Naive thymus-derived CD8-positive, alpha-beta T cell (primary cell): ENCODE measurements at regions not wholly inside any gene's neighbourhood (a gene's known extent, or its start where the extent isn't known, plus 50 kb on each side); places are given as distances from the start of the nearest gene placed in this dataset.

Experiments used
- ATAC-seq, 2 donors: fragments of 150-1000 bp; cut with Tn5 transposase in 1 of 2; sonication (Bioruptor Pico), chemical (Tn5 transposase) in 1 of 2; 1 replicate in 1 of 2; 2 replicates in 1 of 2; pipeline ENCODE4 v1.10.0; 2021; ENCODE audit warnings: mild to moderate bottlenecking in 2 of 2, moderate library complexity in 2 of 2
- POLR2A ChIA-PET: fragments of 350-600 bp; sonication (Branson Sonifier 250); formaldehyde crosslinking; loops from one replicate; lab custom pipeline; 2021; ENCODE audit warnings: antibody characterized with exemption; lab: Charles Lee
- DNase-seq, 10 donors: peaks; one replicate each; pipeline versions ENCODE4 v3.0.0 to v3.0.0-alpha.2; 2020 to 2022
- H3K27ac Mint-ChIP-seq, 10 donors: one replicate each; pipeline ENCODE4 v1.8.0; 2020 to 2022; ENCODE audit warnings: mild to moderate bottlenecking in 10 of 10, mixed read lengths in 10 of 10, moderate library complexity in 4 of 10, inconsistent platforms in 1 of 10
- H3K27me3 Mint-ChIP-seq, 5 donors: one replicate each; pipeline ENCODE4 v1.8.0; 2021 to 2022; ENCODE audit warnings: mixed read lengths in 5 of 5
- H3K36me3 Mint-ChIP-seq, 3 donors: one replicate each; pipeline ENCODE4 v1.8.0; 2020 to 2022; ENCODE audit warnings: mixed read lengths in 3 of 3, mild to moderate bottlenecking in 2 of 3, inconsistent platforms in 1 of 3
- H3K4me1 Mint-ChIP-seq, 4 donors: one replicate each; pipeline ENCODE4 v1.8.0; 2021 to 2022; ENCODE audit warnings: mixed read lengths in 4 of 4
- H3K4me3 Mint-ChIP-seq, 10 donors: one replicate each; pipeline ENCODE4 v1.8.0; 2020 to 2022; ENCODE audit warnings: mild to moderate bottlenecking in 10 of 10, mixed read lengths in 10 of 10, moderate library complexity in 6 of 10, inconsistent platforms in 1 of 10
- H3K9me3 Mint-ChIP-seq, 9 donors: one replicate each; pipeline ENCODE4 v1.8.0; 2020 to 2022; ENCODE audit warnings: mixed read lengths in 9 of 9, mild to moderate bottlenecking in 3 of 9, inconsistent platforms in 1 of 9, moderate library complexity in 1 of 9

- Mint-ChIP-seq H3K4me3 (no peak overlapping the region), H3K36me3 (no peaks in the 10 kb centered on the region), H3K9me3 (peaks cover 0 to 9% (median 0%) of the 10 kb centered on the region in 9 donors), H3K4me1 (no peaks in the 10 kb centered on the region), H3K27ac (no peak overlapping the region), H3K27me3 (peaks cover 0 to 2% (median 0%) of the 10 kb centered on the region in 5 donors)
- POLR2A ChIA-PET = no interaction called here
- DNase-seq (no peak), ATAC-seq (no peak)
Measured at GRCh38 chr18:68342039-68342659, 372.8 kb downstream of the TMX3 start.

GRCh38 chr18:68340606-68341005 is 374.3 kb downstream of the TMX3 start:
- Mint-ChIP-seq H3K4me1 (no peaks in the 10 kb centered on the region), H3K4me3 (no peak overlapping the region), H3K36me3 (no peaks in the 10 kb centered on the region), H3K27ac (no peak overlapping the region), H3K9me3 (peaks cover 0 to 9% (median 0%) of the 10 kb centered on the region in 9 donors), H3K27me3 (peaks cover 0 to 2% (median 0%) of the 10 kb centered on the region in 5 donors)
- POLR2A ChIA-PET = no interaction called here
- ATAC-seq (no peak), DNase-seq (no peak)

GRCh38 chr18:68330658-68331057 is 384.2 kb downstream of the TMX3 start:
- Mint-ChIP-seq H3K36me3 (no peaks in the 10 kb centered on the region), H3K27ac (no peak overlapping the region), H3K27me3 (peaks cover 0 to 3% (median 0%) of the 10 kb centered on the region in 5 donors), H3K4me3 (no peak overlapping the region), H3K9me3 (no peaks in the 10 kb centered on the region), H3K4me1 (no peaks in the 10 kb centered on the region)
- ATAC-seq = no peak
- POLR2A ChIA-PET = no interaction called here
- DNase-seq = no peak

GRCh38 chr18:68323921-68324320 is 391.0 kb downstream of the TMX3 start:
- ATAC-seq (no peak), DNase-seq (no peak)
- H3K27ac Mint-ChIP-seq = no peak overlapping the region
- POLR2A ChIA-PET = no interaction called here
- H3K4me1 Mint-ChIP-seq = no peaks in the 10 kb centered on the region
- no peaks in the 10 kb centered on the region for H3K9me3 Mint-ChIP-seq
- H3K27me3 Mint-ChIP-seq = peaks cover 0 to 9% (median 0%) of the 10 kb centered on the region in 5 donors
- H3K4me3 Mint-ChIP-seq = no peak overlapping the region
- no peaks in the 10 kb centered on the region for H3K36me3 Mint-ChIP-seq

GRCh38 chr18:68316636-68317035 is 398.3 kb downstream of the TMX3 start:
- Mint-ChIP-seq H3K4me1 (no peaks in the 10 kb centered on the region), H3K4me3 (no peak overlapping the region), H3K9me3 (peaks cover 0 to 7% (median 0%) of the 10 kb centered on the region in 9 donors), H3K27ac (no peak overlapping the region), H3K36me3 (no peaks in the 10 kb centered on the region), H3K27me3 (peaks cover 0 to 3% (median under 1%) of the 10 kb centered on the region in 5 donors)
- DNase-seq (no peak), ATAC-seq (no peak)
- POLR2A ChIA-PET = no interaction called here

GRCh38 chr18:68314403-68314802 is 400.5 kb downstream of the TMX3 start:
- peaks cover 0 to 7% (median 0%) of the 10 kb centered on the region in 9 donors for H3K9me3 Mint-ChIP-seq
- no peaks in the 10 kb centered on the region for H3K4me1 Mint-ChIP-seq
- POLR2A ChIA-PET = no interaction called here
- no peak overlapping the region for H3K4me3 Mint-ChIP-seq
- no peak for DNase-seq
- H3K36me3 Mint-ChIP-seq = no peaks in the 10 kb centered on the region
- no peak for ATAC-seq
- no peak overlapping the region for H3K27ac Mint-ChIP-seq
- H3K27me3 Mint-ChIP-seq = peaks cover 0 to 4% (median 2%) of the 10 kb centered on the region in 5 donors

GRCh38 chr18:68301441-68301840 is 413.5 kb downstream of the TMX3 start:
- POLR2A ChIA-PET = no interaction called here
- no peaks in the 10 kb centered on the region for H3K4me1 Mint-ChIP-seq
- no peak overlapping the region for H3K27ac Mint-ChIP-seq
- peaks cover 0 to 3% (median 0%) of the 10 kb centered on the region in 9 donors for H3K9me3 Mint-ChIP-seq
- no peaks in the 10 kb centered on the region for H3K36me3 Mint-ChIP-seq
- H3K4me3 Mint-ChIP-seq = no peak overlapping the region
- H3K27me3 Mint-ChIP-seq = peaks cover 0 to 9% (median 0%) of the 10 kb centered on the region in 5 donors
- ATAC-seq = no peak
- no peak for DNase-seq

GRCh38 chr18:68299906-68300305 is 415.0 kb downstream of the TMX3 start:
- H3K9me3 Mint-ChIP-seq = peaks cover 0 to 2% (median 0%) of the 10 kb centered on the region in 9 donors
- H3K4me1 Mint-ChIP-seq = no peaks in the 10 kb centered on the region
- POLR2A ChIA-PET = no interaction called here
- H3K27me3 Mint-ChIP-seq = peaks cover 0 to 9% (median 0%) of the 10 kb centered on the region in 5 donors
- H3K27ac Mint-ChIP-seq = no peak overlapping the region
- H3K4me3 Mint-ChIP-seq = no peak overlapping the region
- DNase-seq (no peak), ATAC-seq (no peak)
- H3K36me3 Mint-ChIP-seq = no peaks in the 10 kb centered on the region

- DNase-seq (no peak), ATAC-seq (no peak)
- Mint-ChIP-seq H3K4me3 (no peak overlapping the region), H3K4me1 (no peaks in the 10 kb centered on the region), H3K36me3 (no peaks in the 10 kb centered on the region), H3K27ac (no peak overlapping the region), H3K9me3 (peaks cover 0 to 10% (median 2%) of the 10 kb centered on the region in 9 donors), H3K27me3 (peaks cover 0 to 7% (median 0%) of the 10 kb centered on the region in 5 donors)
- POLR2A ChIA-PET = no interaction called here
Measured at GRCh38 chr18:68298330-68298729, 416.6 kb downstream of the TMX3 start.

GRCh38 chr18:68288408-68288807 is 426.5 kb downstream of the TMX3 start:
- H3K27me3 Mint-ChIP-seq = peaks cover 0 to 2% (median 0%) of the 10 kb centered on the region in 5 donors
- no peaks in the 10 kb centered on the region for H3K36me3 Mint-ChIP-seq
- peaks cover 0 to 3% (median 0%) of the 10 kb centered on the region in 9 donors for H3K9me3 Mint-ChIP-seq
- H3K4me1 Mint-ChIP-seq = no peaks in the 10 kb centered on the region
- POLR2A ChIA-PET = no interaction called here
- DNase-seq (no peak), ATAC-seq (no peak)
- H3K27ac Mint-ChIP-seq = no peak overlapping the region
- no peak overlapping the region for H3K4me3 Mint-ChIP-seq

GRCh38 chr18:68284236-68284780 is 430.6 kb downstream of the TMX3 start:
- Mint-ChIP-seq H3K4me1 (no peaks in the 10 kb centered on the region), H3K36me3 (no peaks in the 10 kb centered on the region), H3K27ac (no peak overlapping the region), H3K4me3 (no peak overlapping the region), H3K9me3 (no peaks in the 10 kb centered on the region), H3K27me3 (peaks cover 0 to 2% (median 0%) of the 10 kb centered on the region in 5 donors)
- POLR2A ChIA-PET = no interaction called here
- ATAC-seq (no peak), DNase-seq (no peak)

- ATAC-seq = no peak
- DNase-seq = no peak
- POLR2A ChIA-PET = no interaction called here
- H3K27ac Mint-ChIP-seq = no peak overlapping the region
- no peak overlapping the region for H3K4me3 Mint-ChIP-seq
- no peaks in the 10 kb centered on the region for H3K36me3 Mint-ChIP-seq
- no peaks in the 10 kb centered on the region for H3K27me3 Mint-ChIP-seq
- H3K9me3 Mint-ChIP-seq = no peaks in the 10 kb centered on the region
- no peaks in the 10 kb centered on the region for H3K4me1 Mint-ChIP-seq
Measured at GRCh38 chr18:68283834-68284233, 431.1 kb downstream of the TMX3 start.

GRCh38 chr18:68282232-68282631 is 432.7 kb downstream of the TMX3 start:
- DNase-seq (no peak), ATAC-seq (no peak)
- POLR2A ChIA-PET = no interaction called here
- H3K9me3 Mint-ChIP-seq = no peaks in the 10 kb centered on the region
- peaks cover 0 to 1% (median 0%) of the 10 kb centered on the region in 5 donors for H3K27me3 Mint-ChIP-seq
- H3K4me1 Mint-ChIP-seq = no peaks in the 10 kb centered on the region
- no peak overlapping the region for H3K27ac Mint-ChIP-seq
- no peak overlapping the region for H3K4me3 Mint-ChIP-seq
- no peaks in the 10 kb centered on the region for H3K36me3 Mint-ChIP-seq

- Mint-ChIP-seq H3K9me3 (no peaks in the 10 kb centered on the region), H3K27ac (no peak overlapping the region), H3K4me3 (no peak overlapping the region), H3K4me1 (no peaks in the 10 kb centered on the region), H3K36me3 (no peaks in the 10 kb centered on the region), H3K27me3 (peaks cover 0 to 3% (median 0%) of the 10 kb centered on the region in 5 donors)
- peak in 1 of 2 donors; percentile 23 for ATAC-seq
- POLR2A ChIA-PET = no interaction called here
- DNase-seq = no peak
Measured at GRCh38 chr18:68275616-68276015, 439.3 kb downstream of the TMX3 start.
